Endothelial cell of umbilical vein (primary cell): ENCODE measurements at regions not wholly inside any gene's neighbourhood (a gene's known extent, or its start where the extent isn't known, plus 50 kb on each side); places are given as distances from the start of the nearest gene placed in this dataset.

ENCODE experiments used
- EZH2 ChIP-seq: IDR thresholded peaks from 2 replicates; pipeline ENCODE4 v1.6.1; 2012; ENCODE audit warnings: borderline replicate concordance, low read depth, mild to moderate bottlenecking, moderate library complexity, low read length, inconsistent platforms; ENCODE audit not compliant: severe bottlenecking
- FOS ChIP-seq: IDR thresholded peaks from 2 replicates; pipeline ENCODE4 v1.6.1; 2011; ENCODE audit warnings: mild to moderate bottlenecking, low read length, moderate library complexity, borderline replicate concordance; ENCODE audit not compliant: insufficient read depth
- GATA2 ChIP-seq: IDR thresholded peaks from 2 replicates; pipeline ENCODE4 v1.7.0; 2011; ENCODE audit warnings: low read depth, mild to moderate bottlenecking, moderate library complexity, mixed read lengths, low read length; ENCODE audit not compliant: insufficient read length, insufficient read depth
- JUN ChIP-seq: IDR thresholded peaks from 2 replicates; pipeline ENCODE4 v1.6.1; 2011; ENCODE audit warnings: borderline replicate concordance, low read depth; ENCODE audit not compliant: insufficient read length, insufficient read depth
- MYC ChIP-seq: IDR thresholded peaks from one replicate; pipeline ENCODE4 v1.6.1; 2011; ENCODE audit warnings: mild to moderate bottlenecking, low read depth, low read length
- POLR2A ChIP-seq: IDR thresholded peaks from 2 replicates; pipeline ENCODE4 v1.6.1; 2012; ENCODE audit warnings: low read depth, mild to moderate bottlenecking, control low read depth, low read length
- POLR2AphosphoS5 ChIP-seq: IDR thresholded peaks from 2 replicates; pipeline ENCODE4 v1.6.1; 2012; ENCODE audit warnings: low read depth, mild to moderate bottlenecking, control low read depth, low read length, moderate library complexity; ENCODE audit not compliant: insufficient read depth
- TF ChIP-seq, protein P1 (sequence below), 2 donors: IDR thresholded peaks; 1 replicate in 1 of 2; 2 replicates in 1 of 2; pipeline ENCODE4 v1.5.1; 2011; ENCODE audit warnings: low read length in 2 of 2, mild to moderate bottlenecking in 2 of 2, moderate library complexity in 2 of 2, control low read depth in 1 of 2, inconsistent platforms in 1 of 2, low read depth in 1 of 2; ENCODE audit not compliant: insufficient read depth in 1 of 2; ENCODE audit errors: extremely low read depth in 1 of 2
- TF ChIP-seq, protein P2 (sequence below): IDR thresholded peaks from 2 replicates; pipeline ENCODE4 v1.6.1; 2011; ENCODE audit not compliant: insufficient read depth, insufficient read length

DNA sequence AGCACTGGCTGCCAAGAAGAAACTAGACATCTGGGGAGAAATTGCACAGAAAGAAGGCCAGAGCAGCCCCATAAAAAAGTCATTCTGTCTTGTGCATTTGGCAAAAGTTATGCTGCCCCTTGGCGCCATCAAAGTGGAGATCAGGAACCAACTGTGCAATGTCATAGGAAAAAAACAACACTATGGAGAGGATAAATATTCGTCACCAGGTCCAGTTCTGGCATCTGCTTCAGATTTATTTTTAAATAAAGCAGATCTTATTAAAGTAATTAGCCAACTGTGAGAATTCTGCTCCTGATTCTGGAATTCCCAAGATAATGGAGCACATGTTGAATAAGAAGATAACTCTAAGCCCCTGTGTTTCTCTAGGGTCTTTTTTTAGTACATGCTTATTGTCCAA, 500.0 kb upstream of the IL12A start:
- TF ChIP-seq, protein P1, sequence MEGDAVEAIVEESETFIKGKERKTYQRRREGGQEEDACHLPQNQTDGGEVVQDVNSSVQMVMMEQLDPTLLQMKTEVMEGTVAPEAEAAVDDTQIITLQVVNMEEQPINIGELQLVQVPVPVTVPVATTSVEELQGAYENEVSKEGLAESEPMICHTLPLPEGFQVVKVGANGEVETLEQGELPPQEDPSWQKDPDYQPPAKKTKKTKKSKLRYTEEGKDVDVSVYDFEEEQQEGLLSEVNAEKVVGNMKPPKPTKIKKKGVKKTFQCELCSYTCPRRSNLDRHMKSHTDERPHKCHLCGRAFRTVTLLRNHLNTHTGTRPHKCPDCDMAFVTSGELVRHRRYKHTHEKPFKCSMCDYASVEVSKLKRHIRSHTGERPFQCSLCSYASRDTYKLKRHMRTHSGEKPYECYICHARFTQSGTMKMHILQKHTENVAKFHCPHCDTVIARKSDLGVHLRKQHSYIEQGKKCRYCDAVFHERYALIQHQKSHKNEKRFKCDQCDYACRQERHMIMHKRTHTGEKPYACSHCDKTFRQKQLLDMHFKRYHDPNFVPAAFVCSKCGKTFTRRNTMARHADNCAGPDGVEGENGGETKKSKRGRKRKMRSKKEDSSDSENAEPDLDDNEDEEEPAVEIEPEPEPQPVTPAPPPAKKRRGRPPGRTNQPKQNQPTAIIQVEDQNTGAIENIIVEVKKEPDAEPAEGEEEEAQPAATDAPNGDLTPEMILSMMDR (IDR thresholded peaks at IDR 0.05; ENCODE audit: extremely low read depth in 1 of 2, insufficient read depth in 1 of 2, low read depth in 1 of 2, low read length in 2 of 2): no peak
- TF ChIP-seq, protein P2, sequence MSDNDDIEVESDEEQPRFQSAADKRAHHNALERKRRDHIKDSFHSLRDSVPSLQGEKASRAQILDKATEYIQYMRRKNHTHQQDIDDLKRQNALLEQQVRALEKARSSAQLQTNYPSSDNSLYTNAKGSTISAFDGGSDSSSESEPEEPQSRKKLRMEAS: no peak
- TF ChIP-seq POLR2A (no peak), POLR2AphosphoS5 (no peak), MYC (no peak), EZH2 (no peak), JUN (no peak), GATA2 (no peak), FOS (no peak)
